ENCODE measurements at regions not wholly inside any gene's neighbourhood (a gene's known extent, or its start where the extent isn't known, plus 50 kb on each side); places are given as distances from the start of the nearest gene placed in this dataset.

DNA sequence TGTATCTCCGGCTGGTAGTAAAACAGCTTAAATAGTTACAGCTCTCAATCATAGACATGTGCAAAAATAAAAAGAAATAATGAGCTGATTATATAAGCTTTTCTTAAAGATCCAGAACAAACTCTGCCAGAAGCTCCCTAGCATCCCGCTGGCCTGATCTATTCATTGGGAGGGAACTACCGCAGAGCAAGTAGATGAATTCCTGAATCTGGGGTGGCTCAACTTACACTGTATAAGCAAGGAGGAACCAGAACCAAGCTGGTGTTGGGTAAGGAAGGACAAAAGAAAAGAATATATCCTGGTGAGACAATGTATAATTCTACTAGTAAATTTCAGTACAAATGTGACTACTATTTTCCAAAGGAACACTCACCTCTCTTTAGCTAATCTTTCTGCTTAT lies 1122.2 kb downstream of the OLFM4 start:
- CTCF ChIA-PET: no interaction called here
- POLR2A ChIA-PET: no interaction called here

DNA sequence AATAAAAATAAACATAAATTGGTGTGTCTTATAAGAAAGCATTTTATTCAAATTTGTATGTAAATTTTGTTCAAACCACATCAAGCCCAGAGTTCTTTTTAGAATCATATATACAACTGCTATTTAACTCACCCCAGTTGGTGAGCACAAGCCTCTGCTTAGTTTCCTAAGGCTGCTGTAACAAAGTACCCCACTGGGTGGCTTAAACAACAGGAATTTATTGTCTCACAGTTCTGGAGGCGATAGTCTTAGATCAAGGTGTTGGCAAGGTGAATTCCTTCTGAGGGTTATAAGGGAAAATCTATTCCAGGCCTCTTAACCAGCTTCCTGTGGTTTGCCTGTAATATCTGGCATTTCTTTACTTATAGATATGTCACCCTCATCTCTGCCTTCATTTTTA lies 1133.5 kb downstream of the OLFM4 start:
- ChIA-PET POLR2A (no interaction called here), CTCF (interaction anchor here (0.6 kb wide), 1 partner anchor 261 kb away, joined by 3 read pairs; no protein-coding TSS in a partner anchor)

GRCh38 chr13:54165581-54166215 lies 1137.1 kb downstream of the OLFM4 start:
- ChIA-PET CTCF (no interaction called here), POLR2A (no interaction called here)

DNA sequence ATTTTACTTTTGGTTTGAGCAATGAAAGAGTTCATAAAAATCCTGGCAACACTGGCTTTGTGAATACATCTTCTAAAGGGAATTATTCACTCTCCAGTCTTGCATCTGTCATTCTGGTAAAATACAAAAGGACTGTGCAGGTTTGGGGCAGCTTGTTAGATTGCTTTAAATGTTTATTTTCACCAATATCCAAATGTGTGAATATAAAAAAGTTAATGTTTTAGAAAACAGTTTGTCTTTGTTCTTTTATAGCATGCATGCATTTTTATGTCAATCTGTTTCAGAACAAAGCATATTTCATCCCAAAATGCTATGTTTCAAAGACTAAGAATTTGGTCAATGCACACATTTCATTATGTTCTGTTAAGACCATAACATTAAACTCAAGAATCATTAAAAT lies 1145.4 kb downstream of the OLFM4 start:
- ChIA-PET POLR2A (no interaction called here), CTCF (no interaction called here)

- CTCF ChIA-PET: no interaction called here
- POLR2A ChIA-PET: no interaction called here
Observed at GRCh38 chr13:54175466-54175865, 1146.9 kb downstream of the OLFM4 start.

- ChIA-PET CTCF (no interaction called here), POLR2A (no interaction called here)
Observed at GRCh38 chr13:54177466-54177865, 1148.9 kb downstream of the OLFM4 start.

DNA sequence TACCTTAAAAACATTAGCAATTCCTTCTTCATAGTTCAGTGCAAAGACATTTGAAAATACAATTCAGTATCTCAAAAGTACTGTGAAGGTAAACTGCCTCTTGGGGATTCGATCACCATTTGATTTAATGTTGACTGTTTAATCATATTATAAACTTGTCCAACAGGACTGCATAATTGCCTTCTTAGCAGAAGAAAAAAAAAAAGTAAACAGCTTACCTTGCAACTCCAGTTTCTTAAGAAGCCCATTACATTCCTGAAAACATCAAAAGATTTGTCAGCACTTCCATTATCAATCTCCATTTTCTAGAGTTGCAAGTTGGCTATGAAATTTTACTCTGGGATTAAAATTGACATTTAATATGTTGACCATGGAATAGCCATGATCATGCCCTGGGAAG lies 1154.6 kb downstream of the OLFM4 start:
- ChIA-PET CTCF (no interaction called here), POLR2A (no interaction called here)

DNA sequence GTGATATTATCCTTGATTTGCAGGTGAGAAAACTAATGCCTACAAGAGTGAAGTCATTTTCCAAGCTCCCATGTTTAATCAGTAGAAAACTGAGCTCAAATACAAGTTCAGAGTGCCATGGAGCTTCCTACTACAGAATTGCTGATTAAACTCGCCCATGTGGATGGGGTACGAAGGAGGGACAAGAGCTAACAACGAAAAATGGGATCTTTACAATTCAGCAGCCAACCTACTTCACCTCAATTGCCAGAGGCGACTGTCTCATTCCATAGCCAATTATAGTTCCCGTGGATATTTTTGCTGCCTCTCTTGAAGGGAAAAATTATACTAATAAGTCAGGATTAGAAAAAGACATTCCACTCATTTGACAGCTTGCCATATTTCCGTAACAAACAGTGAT lies 1155.1 kb downstream of the OLFM4 start:
- POLR2A ChIA-PET: no interaction called here
- CTCF ChIA-PET: no interaction called here

DNA sequence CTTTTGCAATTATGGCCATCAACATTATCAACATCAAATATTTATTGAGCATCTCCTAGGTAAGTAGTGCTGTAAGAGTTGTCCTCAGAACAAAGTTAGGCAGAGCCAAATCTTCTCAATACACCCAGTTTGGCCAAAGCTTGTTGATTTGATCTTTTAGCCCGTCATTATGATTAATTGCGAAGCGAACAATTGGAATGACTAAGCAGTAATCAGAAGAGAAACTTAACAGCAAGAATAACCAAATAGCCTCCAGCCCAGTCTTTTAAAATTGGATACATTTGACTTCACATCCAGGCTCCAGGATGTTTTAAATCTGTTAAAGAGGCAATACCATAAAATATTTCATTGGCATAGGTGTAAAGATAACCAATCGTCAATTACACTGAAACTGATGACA lies 1156.0 kb downstream of the OLFM4 start:
- CTCF ChIA-PET: no interaction called here

DNA sequence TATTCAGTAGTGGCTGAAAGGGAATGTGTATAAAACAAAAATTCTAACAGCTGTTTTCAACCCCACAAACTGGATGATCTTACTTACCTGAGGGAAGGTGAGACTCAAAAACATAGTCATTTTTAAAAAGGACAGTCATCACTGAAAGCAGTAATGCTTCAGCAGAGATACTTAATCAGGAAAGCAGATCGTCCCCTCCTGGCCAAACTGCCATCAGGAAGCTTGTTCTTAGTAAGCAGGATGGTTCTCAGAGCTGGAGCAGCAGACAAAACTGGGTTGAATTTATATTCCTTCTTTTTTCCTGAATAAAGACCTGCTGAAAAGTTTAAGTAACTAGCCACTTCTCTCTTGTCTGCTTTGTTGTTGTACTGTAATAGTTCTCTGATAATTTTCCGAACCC lies 1156.5 kb downstream of the OLFM4 start:
- ChIA-PET POLR2A (no interaction called here), CTCF (no interaction called here)

More for the DNA sequence above, 1156.0 kb downstream of the OLFM4 start:
- POLR2A ChIA-PET: no interaction called here

DNA sequence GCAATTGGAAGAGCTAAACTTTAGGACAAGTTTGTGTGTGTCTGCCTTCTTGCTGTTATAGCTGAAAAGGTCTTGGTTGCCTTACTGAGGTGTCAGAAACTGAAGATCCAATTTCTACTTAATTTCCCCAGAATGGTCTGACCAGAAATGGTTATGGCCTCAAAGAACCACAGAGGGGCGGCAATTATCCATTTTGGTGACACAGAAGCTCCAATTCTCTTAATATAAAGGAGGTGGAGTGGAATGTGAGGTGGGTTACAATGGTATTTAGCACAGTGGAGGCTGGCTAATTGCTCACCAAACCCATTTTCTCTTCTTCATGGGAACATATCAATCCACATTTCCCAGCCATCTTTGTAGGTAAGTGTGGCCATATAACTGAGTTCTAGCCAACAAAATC lies 1157.2 kb downstream of the OLFM4 start:
- CTCF ChIA-PET: no interaction called here
- POLR2A ChIA-PET: no interaction called here

DNA sequence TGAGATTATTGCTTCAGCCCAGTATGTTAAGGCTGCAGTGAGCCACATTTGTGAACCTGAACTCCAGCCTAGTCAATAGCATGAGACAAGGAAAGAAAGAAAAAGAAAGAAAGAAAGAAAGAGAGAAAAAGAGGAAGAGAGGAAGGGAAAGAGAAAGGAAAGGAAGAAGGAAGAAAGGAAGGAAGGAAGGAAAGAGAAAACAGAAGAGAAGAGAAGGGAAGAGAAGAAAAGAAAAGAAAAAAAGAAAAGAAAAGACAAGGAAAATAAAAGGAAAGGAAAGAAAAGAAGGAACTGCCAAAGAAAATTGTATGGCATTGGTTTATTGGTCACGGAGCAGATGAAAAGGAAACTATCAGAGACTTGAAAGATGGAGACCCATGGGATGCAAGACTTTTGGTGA lies 1158.8 kb downstream of the OLFM4 start:
- ChIA-PET CTCF (no interaction called here), POLR2A (no interaction called here)

DNA sequence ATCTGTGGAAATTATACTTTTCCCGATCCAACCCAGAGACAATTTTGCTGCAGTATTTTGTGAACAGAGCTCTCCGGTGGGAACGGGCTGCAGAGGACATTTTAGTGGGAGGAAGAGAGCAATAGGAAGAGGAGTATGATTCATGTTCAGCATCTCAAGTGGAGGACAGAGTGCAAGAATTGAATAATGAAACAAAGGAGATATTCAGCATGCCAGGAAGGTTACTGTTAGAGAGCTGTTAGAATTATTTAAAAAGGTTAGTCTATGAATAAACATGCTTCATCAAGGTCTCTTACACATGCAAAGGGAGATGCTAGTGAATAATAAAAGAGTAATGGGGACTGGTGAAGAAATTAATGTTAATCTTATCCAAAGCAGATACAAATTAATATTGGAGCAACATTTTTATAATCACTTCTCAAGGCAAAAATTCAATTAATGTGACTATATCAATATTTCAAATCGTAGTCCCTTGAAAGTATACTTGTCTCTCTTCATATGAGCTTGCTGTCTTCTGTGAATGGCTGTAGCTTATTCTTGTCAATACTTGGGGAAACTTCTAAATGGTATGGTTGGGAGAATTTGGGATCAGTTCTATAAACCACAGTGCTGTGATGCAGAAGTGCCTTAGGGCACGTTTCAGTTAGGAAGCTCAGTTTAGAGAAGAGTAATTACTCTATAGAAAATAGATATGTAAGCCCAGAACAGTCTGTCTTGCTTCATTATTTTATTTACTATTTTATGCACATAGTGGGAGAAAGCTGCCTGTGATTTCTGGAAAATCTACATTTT lies 1165.8 kb downstream of the OLFM4 start:
- ChIA-PET CTCF (no interaction called here), POLR2A (no interaction called here)

GRCh38 chr13:54196684-54197083 lies 1168.1 kb downstream of the OLFM4 start:
- ChIA-PET POLR2A (no interaction called here), CTCF (no interaction called here)

- ChIA-PET POLR2A (no interaction called here), CTCF (no interaction called here)
Observed at GRCh38 chr13:54198911-54199310, 1170.3 kb downstream of the OLFM4 start.

DNA sequence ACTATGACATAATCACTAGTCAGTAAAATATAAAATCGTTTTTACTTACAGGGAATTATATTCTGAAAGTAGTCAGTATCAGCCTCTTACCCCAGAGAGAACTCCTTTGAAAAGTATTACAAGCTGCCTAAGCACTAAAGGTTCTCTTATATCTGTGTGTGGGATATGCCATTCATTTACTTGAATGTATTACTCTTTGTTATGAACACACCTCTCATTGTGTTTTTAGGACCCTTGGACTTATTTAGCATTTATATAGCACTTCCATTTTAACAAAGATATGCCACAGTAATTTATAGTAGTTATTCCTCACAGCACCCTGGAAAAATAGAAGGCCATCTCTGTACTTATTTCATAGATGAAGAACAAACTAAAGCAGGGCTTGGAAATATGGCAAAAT lies 1178.0 kb downstream of the OLFM4 start:
- ChIA-PET CTCF (no interaction called here), POLR2A (no interaction called here)

- CTCF ChIA-PET: no interaction called here
- POLR2A ChIA-PET: no interaction called here
Observed at GRCh38 chr13:54210397-54211049, 1181.9 kb downstream of the OLFM4 start.

GRCh38 chr13:54216221-54216620 lies 1187.6 kb downstream of the OLFM4 start:
- ChIA-PET POLR2A (no interaction called here), CTCF (no interaction called here)

DNA sequence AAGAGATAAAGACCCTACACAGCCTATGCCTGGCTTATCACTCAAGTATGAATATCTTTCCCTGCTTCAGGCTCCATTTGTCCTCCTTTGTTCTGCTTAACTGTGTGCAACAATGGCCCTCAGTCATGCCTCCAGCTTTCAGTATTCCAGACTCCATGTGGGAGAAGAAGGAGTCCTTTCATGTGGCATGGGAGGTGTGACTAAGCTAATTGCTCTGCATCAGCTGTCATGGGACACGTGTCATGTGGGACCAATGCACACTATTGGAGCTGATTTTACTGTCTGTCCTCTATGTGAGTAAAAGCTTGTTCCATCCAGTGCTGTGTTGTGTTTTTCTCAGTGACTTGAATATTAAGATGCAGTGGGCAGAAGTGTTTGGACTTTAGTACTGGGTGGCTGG lies 1198.3 kb downstream of the OLFM4 start:
- ChIA-PET CTCF (no interaction called here), POLR2A (no interaction called here)

- ChIA-PET CTCF (interaction anchor here (0.6 kb wide), 1 partner anchor 789 kb away, joined by 3 read pairs; no protein-coding TSS in a partner anchor), POLR2A (no interaction called here)
Observed at GRCh38 chr13:54232700-54233099, 1204.1 kb downstream of the OLFM4 start.

- ChIA-PET CTCF (no interaction called here), POLR2A (no interaction called here)
Observed at GRCh38 chr13:54234607-54235006, 1206.0 kb downstream of the OLFM4 start.

DNA sequence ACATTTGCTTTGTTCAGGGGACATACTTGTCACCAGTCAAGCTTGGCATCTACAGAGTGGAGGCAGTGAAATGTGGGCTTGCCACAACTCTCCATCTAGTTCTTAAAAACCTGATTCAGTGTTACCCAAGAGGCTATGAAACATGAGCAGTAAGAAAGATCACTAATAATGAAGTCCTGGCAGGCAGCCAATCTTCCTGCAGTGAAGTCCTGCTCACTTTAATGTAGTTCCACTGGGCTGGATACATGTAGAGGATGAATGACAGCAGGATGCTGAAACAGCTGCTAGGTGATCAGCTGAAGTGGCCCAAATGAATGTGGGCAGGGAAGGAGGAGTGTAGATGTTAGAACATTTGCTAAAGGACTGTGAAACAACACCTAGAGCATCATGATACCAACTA lies 1213.1 kb downstream of the OLFM4 start:
- ChIA-PET POLR2A (no interaction called here), CTCF (no interaction called here)
